Embryonic facial prominence (tissue), 1 donor: ENCODE measurements at regions not wholly inside any gene's neighbourhood (a gene's known extent, or its start where the extent isn't known, plus 50 kb on each side); places are given as distances from the start of the nearest gene placed in this dataset.

ENCODE experiments used
- DNase-seq: peaks from one replicate; pipeline ENCODE4 v3.0.0-alpha.2; 2016; ENCODE audit errors: extremely low spot score

GRCh38 chr3:72492240-72492639 lies 356.0 kb downstream of the SHQ1 start:
- DNase-seq: no peak

GRCh38 chr3:72490688-72491435 lies 357.4 kb downstream of the SHQ1 start:
- no peak for DNase-seq

- DNase-seq: no peak
Observed at GRCh38 chr3:72489901-72490300, 358.3 kb downstream of the SHQ1 start.

- no peak for DNase-seq
Observed at GRCh38 chr3:72488738-72489035, 359.6 kb downstream of the SHQ1 start.

GRCh38 chr3:72487946-72488737 lies 360.1 kb downstream of the SHQ1 start:
- no peak for DNase-seq

GRCh38 chr3:72487078-72487765 lies 361.0 kb downstream of the SHQ1 start:
- no peak for DNase-seq

GRCh38 chr3:72485641-72486040 lies 362.6 kb downstream of the SHQ1 start:
- no peak for DNase-seq

GRCh38 chr3:72483554-72484104 lies 364.6 kb downstream of the SHQ1 start:
- DNase-seq: no peak

GRCh38 chr3:72482589-72483321 lies 365.5 kb downstream of the SHQ1 start:
- no peak for DNase-seq

- DNase-seq: no peak
Observed at GRCh38 chr3:72481542-72481941, 366.7 kb downstream of the SHQ1 start.

GRCh38 chr3:72480366-72480765 lies 367.9 kb downstream of the SHQ1 start:
- no peak for DNase-seq

GRCh38 chr3:72479651-72480215 lies 368.5 kb downstream of the SHQ1 start:
- DNase-seq: no peak

- no peak for DNase-seq
Observed at GRCh38 chr3:72476139-72476483, 372.1 kb downstream of the SHQ1 start.

- no peak for DNase-seq
Observed at GRCh38 chr3:72475258-72476138, 372.7 kb downstream of the SHQ1 start.

- DNase-seq: no peak
Observed at GRCh38 chr3:72474775-72475174, 373.5 kb downstream of the SHQ1 start.

- no peak for DNase-seq
Observed at GRCh38 chr3:72473156-72473555, 375.1 kb downstream of the SHQ1 start.

GRCh38 chr3:72470904-72471417 lies 377.3 kb downstream of the SHQ1 start:
- no peak for DNase-seq

GRCh38 chr3:72465853-72466252 lies 382.4 kb downstream of the SHQ1 start:
- DNase-seq: no peak

- no peak for DNase-seq
Observed at GRCh38 chr3:72463083-72463482, 385.2 kb downstream of the SHQ1 start.

- no peak for DNase-seq
Observed at GRCh38 chr3:72462595-72463011, 385.6 kb downstream of the SHQ1 start.
